H1 (cell line): ENCODE measurements at regions not wholly inside any gene's neighbourhood (a gene's known extent, or its start where the extent isn't known, plus 50 kb on each side); places are given as distances from the start of the nearest gene placed in this dataset.

Experiments used
- CTCF ChIA-PET: fragments of 300-600 bp; sonication (Branson Sonifier 250); formaldehyde crosslinking; loops from one replicate; lab custom pipeline; 2021; ENCODE audit not compliant: partially characterized antibody; lab: Charles Lee
- POLR2A ChIA-PET: fragments of 300-600 bp; sonication (Branson Sonifier 250); formaldehyde crosslinking; loops from one replicate; lab custom pipeline; 2021; ENCODE audit warnings: inconsistent platforms; ENCODE audit not compliant: partially characterized antibody; lab: Charles Lee
- DNase-seq, 2 experiments: peaks; one replicate each; pipeline versions ENCODE4 v3.0.0 to v3.0.0-alpha.2; 2010 to 2022; ENCODE audit warnings: low spot score in 2 of 2, low read depth in 1 of 2, mixed read lengths in 1 of 2
- FAIRE-seq: peaks from 2 replicates; lab custom pipeline; 2011; peaks lifted over from hg19 to GRCh38; lab: Jason Lieb, UNC
- H2AFZ ChIP-seq: 2 replicates; pipeline ENCODE4 v1.8.1; 2012; ENCODE audit warnings: low read length, inconsistent platforms
- H2AK5ac ChIP-seq: 2 replicates; pipeline ENCODE4 v1.6.1; 2013; ENCODE audit warnings: low read depth, low read length
- H2BK120ac ChIP-seq: replicated peaks from 2 replicates; pipeline ENCODE3; 2013; ENCODE audit warnings: low read depth, low read length, inconsistent platforms
- H2BK12ac ChIP-seq: 2 replicates; pipeline ENCODE4 v1.6.1; 2013; ENCODE audit warnings: low read depth, low read length
- H2BK15ac ChIP-seq: 2 replicates; pipeline ENCODE4 v1.6.1; 2013; ENCODE audit warnings: low read length
- H2BK20ac ChIP-seq: 2 replicates; pipeline ENCODE4 v1.6.1; 2013; ENCODE audit warnings: low read length
- H2BK5ac ChIP-seq: 2 replicates; pipeline ENCODE4 v1.6.1; 2013; ENCODE audit warnings: low read depth, low read length
- H3K14ac ChIP-seq: 2 replicates; pipeline ENCODE4 v1.6.1; 2013; ENCODE audit warnings: inconsistent platforms; ENCODE audit not compliant: insufficient read length
- H3K18ac ChIP-seq: 2 replicates; pipeline ENCODE4 v1.6.1; 2013; ENCODE audit warnings: low read length; ENCODE audit errors: extremely low read depth
- H3K23ac ChIP-seq: 2 replicates; pipeline ENCODE4 v1.6.1; 2013; ENCODE audit warnings: inconsistent platforms; ENCODE audit not compliant: insufficient read length
- H3K23me2 ChIP-seq: 2 replicates; pipeline ENCODE4 v1.6.1; 2013; ENCODE audit warnings: low read depth, low read length
- H3K27ac ChIP-seq: 2 replicates; pipeline ENCODE4 v1.6.1; 2011; ENCODE audit warnings: low read depth, low read length, inconsistent platforms
- H3K27me3 ChIP-seq, 4 experiments: replicated peaks in 1 of 4; 1 replicate in 1 of 4; 2 replicates in 3 of 4; pipeline versions ENCODE4 v1.6.1 to v1.8.1; 2011 to 2013; ENCODE audit warnings: low read length in 3 of 4, mild to moderate bottlenecking in 3 of 4, inconsistent platforms in 2 of 4, mixed read lengths in 2 of 4, moderate library complexity in 1 of 4; ENCODE audit not compliant: control insufficient read depth in 3 of 4, insufficient read depth in 3 of 4; ENCODE audit errors: extremely low read depth in 1 of 4
- H3K36me3 ChIP-seq, 4 experiments: 2 replicates each; pipeline versions ENCODE4 v1.6.1 to v1.8.1; 2011 to 2013; ENCODE audit warnings: mild to moderate bottlenecking in 4 of 4, low read length in 3 of 4, moderate library complexity in 2 of 4, control low read depth in 1 of 4, inconsistent platforms in 1 of 4; ENCODE audit not compliant: insufficient read depth in 4 of 4, control insufficient read depth in 2 of 4
- H3K4ac ChIP-seq: replicated peaks from 2 replicates; pipeline ENCODE3; 2013; ENCODE audit warnings: low read length, low read depth, mixed read lengths, inconsistent platforms; ENCODE audit not compliant: insufficient read length
- H3K4me1 ChIP-seq, 4 experiments: replicated peaks in 1 of 4; 1 replicate in 1 of 4; 2 replicates in 3 of 4; pipeline versions ENCODE4 v1.6.1 to v1.8.1; 2011 to 2013; ENCODE audit warnings: low read length in 3 of 4, inconsistent platforms in 2 of 4, mixed read lengths in 1 of 4; ENCODE audit not compliant: insufficient read depth in 4 of 4, control insufficient read depth in 3 of 4
- H3K4me2 ChIP-seq, 2 experiments: 2 replicates each; pipeline versions ENCODE4 v1.6.1 to v1.8.1; 2011 to 2013; ENCODE audit warnings: low read depth in 2 of 2, low read length in 2 of 2, control low read depth in 1 of 2, inconsistent platforms in 1 of 2, mild to moderate bottlenecking in 1 of 2; ENCODE audit not compliant: insufficient read depth in 1 of 2
- H3K4me3 ChIP-seq, 4 experiments: fragments of 200-600, 300-600 bp in 1 of 4; sonication (generic), shearing (Covaris generic), sonication (Bioruptor Twin) in 1 of 4; 2 replicates each; pipeline versions ENCODE4 v1.5.1 to v1.8.1; 2011 to 2016; ENCODE audit warnings: low read length in 4 of 4, low read depth in 3 of 4, control low read depth in 2 of 4, inconsistent platforms in 2 of 4, mild to moderate bottlenecking in 2 of 4, mixed read lengths in 1 of 4, moderate library complexity in 1 of 4; ENCODE audit not compliant: insufficient read depth in 2 of 4; ENCODE audit errors: extremely low read depth in 1 of 4
- H3K56ac ChIP-seq: replicated peaks from 2 replicates; pipeline ENCODE3; 2013; ENCODE audit warnings: low read depth, mild to moderate bottlenecking, mixed read lengths, low read length, inconsistent platforms; ENCODE audit not compliant: insufficient read length
- H3K79me1 ChIP-seq: 2 replicates; pipeline ENCODE4 v1.6.1; 2013; ENCODE audit warnings: low read depth, low read length, control low read depth
- H3K79me2 ChIP-seq, 2 experiments: 2 replicates each; pipeline versions ENCODE4 v1.6.1 to v1.8.1; 2012 to 2013; ENCODE audit warnings: low read length in 2 of 2, mild to moderate bottlenecking in 2 of 2, inconsistent platforms in 1 of 2; ENCODE audit not compliant: insufficient read depth in 2 of 2, control insufficient read depth in 1 of 2
- H3K9ac ChIP-seq, 4 experiments: replicated peaks in 1 of 4; 1 replicate in 1 of 4; 2 replicates in 3 of 4; pipeline versions ENCODE4 v1.6.1 to v1.8.1; 2011 to 2013; ENCODE audit warnings: low read depth in 3 of 4, low read length in 3 of 4, control low read depth in 2 of 4, mild to moderate bottlenecking in 2 of 4, moderate library complexity in 2 of 4, inconsistent platforms in 1 of 4; ENCODE audit errors: extremely low read depth in 1 of 4
- H3K9me3 ChIP-seq, 2 experiments: 2 replicates each; pipeline versions ENCODE4 v1.6.1 to v1.8.1; 2012 to 2013; ENCODE audit warnings: mild to moderate bottlenecking in 2 of 2, moderate library complexity in 2 of 2, control low read depth in 1 of 2, inconsistent platforms in 1 of 2, low read depth in 1 of 2, low read length in 1 of 2, mixed read lengths in 1 of 2; ENCODE audit not compliant: insufficient read depth in 2 of 2
- H4K20me1 ChIP-seq, 2 experiments: replicated peaks in 1 of 2; 2 replicates each; pipeline versions ENCODE3 to v1.8.1; 2011 to 2013; ENCODE audit warnings: inconsistent platforms in 2 of 2, low read length in 2 of 2, mild to moderate bottlenecking in 1 of 2; ENCODE audit not compliant: insufficient read depth in 2 of 2, control insufficient read depth in 1 of 2
- H4K5ac ChIP-seq: 2 replicates; pipeline ENCODE4 v1.6.1; 2013; ENCODE audit warnings: low read length, low read depth, mixed read lengths, inconsistent platforms; ENCODE audit not compliant: insufficient read length
- H4K8ac ChIP-seq: 2 replicates; pipeline ENCODE4 v1.8.0; 2013; ENCODE audit warnings: mild to moderate bottlenecking, moderate library complexity, low read length, inconsistent platforms; ENCODE audit not compliant: insufficient read depth; ENCODE audit errors: extremely low read depth
- H4K91ac ChIP-seq: replicated peaks from 2 replicates; pipeline ENCODE3; 2013; ENCODE audit warnings: low read length, mixed read lengths, inconsistent platforms; ENCODE audit not compliant: insufficient read length
- ATF3 ChIP-seq: IDR thresholded peaks from 2 replicates; pipeline ENCODE4 v1.6.1; 2011; ENCODE audit warnings: low read depth, mild to moderate bottlenecking, low read length; ENCODE audit not compliant: insufficient read depth
- CHD2 ChIP-seq: IDR thresholded peaks from 2 replicates; pipeline ENCODE4 v1.6.1; 2012; ENCODE audit warnings: low read length, improper control_type of control experiment
- NANOG ChIP-seq: IDR thresholded peaks from 2 replicates; pipeline ENCODE4 v1.6.1; 2011; ENCODE audit warnings: low read length, low read depth, mild to moderate bottlenecking, inconsistent platforms; ENCODE audit not compliant: insufficient read depth, poor library complexity, severe bottlenecking
- NRF1 ChIP-seq: IDR thresholded peaks from 2 replicates; pipeline ENCODE4 v1.6.1; 2011; ENCODE audit warnings: mild to moderate bottlenecking, low read depth, low read length, improper control_type of control experiment
- POLR2A ChIP-seq, 2 experiments: IDR thresholded peaks; 1 replicate in 1 of 2; 2 replicates in 1 of 2; pipeline ENCODE4 v1.6.1; 2011; ENCODE audit warnings: low read depth in 2 of 2, low read length in 2 of 2, mild to moderate bottlenecking in 2 of 2; ENCODE audit errors: control extremely low read depth in 1 of 2
- RAD21 ChIP-seq, 2 experiments: IDR thresholded peaks in 1 of 2; conservative IDR thresholded peaks in 1 of 2; 2 replicates each; pipeline ENCODE4 v1.6.1; 2011; ENCODE audit warnings: low read depth in 2 of 2, low read length in 2 of 2, improper control_type of control experiment in 1 of 2, inconsistent platforms in 1 of 2, mild to moderate bottlenecking in 1 of 2, moderate library complexity in 1 of 2
- RNF2 ChIP-seq: fragments of 200-900, 300-1000 bp; sonication (generic); IDR thresholded peaks from 2 replicates; pipeline ENCODE4 v1.7.1; 2016; ENCODE audit warnings: borderline replicate concordance, low read depth, mild to moderate bottlenecking, antibody characterized with exemption, low read length; ENCODE audit not compliant: poor library complexity, severe bottlenecking; ENCODE audit errors: missing control alignments
- RXRA ChIP-seq: IDR thresholded peaks from 2 replicates; pipeline ENCODE4 v1.6.1; 2011; ENCODE audit warnings: low read depth, mild to moderate bottlenecking, low read length, moderate library complexity; ENCODE audit not compliant: insufficient read depth
- SIX5 ChIP-seq: IDR thresholded peaks from 2 replicates; pipeline ENCODE4 v1.6.1; 2011; ENCODE audit warnings: mild to moderate bottlenecking, low read depth, low read length
- TAF7 ChIP-seq: optimal IDR thresholded peaks from 2 replicates; pipeline ENCODE3; 2011; ENCODE audit warnings: low read depth, mild to moderate bottlenecking, inconsistent platforms, low read length, moderate library complexity, borderline replicate concordance
- TBP ChIP-seq: IDR thresholded peaks from 2 replicates; pipeline ENCODE4 v1.6.1; 2011; ENCODE audit warnings: low read depth, low read length, improper control_type of control experiment
- TCF12 ChIP-seq: IDR thresholded peaks from 2 replicates; pipeline ENCODE4 v1.6.1; 2011; ENCODE audit warnings: low read depth, mild to moderate bottlenecking, low read length
- YY1 ChIP-seq: IDR thresholded peaks from 2 replicates; pipeline ENCODE4 v1.6.1; 2011; ENCODE audit warnings: low read depth, mild to moderate bottlenecking, low read length
- ZNF274 ChIP-seq: IDR thresholded peaks from 2 replicates; pipeline ENCODE4 v1.7.0; 2012; ENCODE audit warnings: low read length, borderline replicate concordance; ENCODE audit errors: extremely low read depth

- no peak for TF ChIP-seq TBP
These were observed 263.6 kb upstream of the EMCN start (continued) for GRCh38 chr4:100781435-100781834.

- H3K9me3 ChIP-seq = peaks cover 4 to 5% of the 10 kb centered on the region in 2 experiments; a peak in 1 of 4 replicates
- H3K27ac ChIP-seq = no peak overlapping the region
- no peak overlapping the region for H4K5ac ChIP-seq
- no peaks in the 10 kb centered on the region for H4K20me1 ChIP-seq
- H3K14ac ChIP-seq = no peak overlapping the region
- no peak overlapping the region for H3K9ac ChIP-seq
- H3K56ac ChIP-seq = no peak overlapping the region
- no peak overlapping the region for H2AFZ ChIP-seq
- no peaks in the 10 kb centered on the region for H3K36me3 ChIP-seq
- no peaks in the 10 kb centered on the region for H3K79me2 ChIP-seq
- ChIA-PET POLR2A (no interaction called here), CTCF (no interaction called here)
- H3K4me3 ChIP-seq = no peak overlapping the region
- no peak overlapping the region for H3K18ac ChIP-seq
- no peaks in the 10 kb centered on the region for H3K27me3 ChIP-seq
- no peak overlapping the region for H4K91ac ChIP-seq
- no peak overlapping the region for H2BK120ac ChIP-seq
- FAIRE-seq (no peak), DNase-seq (no peak)
- no peak overlapping the region for H3K23ac ChIP-seq
- H2BK12ac ChIP-seq = no peak overlapping the region
- H2BK20ac ChIP-seq = no peak overlapping the region
- no peak overlapping the region for H3K4ac ChIP-seq
- H2BK5ac ChIP-seq = no peak overlapping the region
- no peak overlapping the region for H2AK5ac ChIP-seq
- H3K4me1 ChIP-seq = no peaks in the 10 kb centered on the region
- H4K8ac ChIP-seq = no peak overlapping the region
- no peaks in the 10 kb centered on the region for H3K23me2 ChIP-seq
- H2BK15ac ChIP-seq = no peak overlapping the region
- no peaks in the 10 kb centered on the region for H3K79me1 ChIP-seq
- no peak overlapping the region for H3K4me2 ChIP-seq
- TF ChIP-seq SIX5 = no peak
- no peak for TF ChIP-seq TCF12
- TF ChIP-seq YY1 = no peak
- TF ChIP-seq ZNF274 = no peak
- TF ChIP-seq RNF2 = no peak
- no peak for TF ChIP-seq RAD21 (IDR thresholded peaks at IDR 0.05 in 1 of 2, conservative IDR thresholded peaks at IDR 0.05 in 1 of 2; ENCODE audit: low read depth in 2 of 2, low read length in 2 of 2)
- TF ChIP-seq RXRA = no peak
- TF ChIP-seq CHD2 = no peak
- no peak for TF ChIP-seq TAF7
- no peak for TF ChIP-seq POLR2A (IDR thresholded peaks at IDR 0.05; ENCODE audit: control extremely low read depth in 1 of 2, low read depth in 2 of 2, low read length in 2 of 2)
- no peak for TF ChIP-seq NRF1
- no peak for TF ChIP-seq NANOG
- no peak for TF ChIP-seq ATF3
These were observed 262.3 kb upstream of the EMCN start for GRCh38 chr4:100780126-100780525.
